ENCODE measurements at regions not wholly inside any gene's neighbourhood (a gene's known extent, or its start where the extent isn't known, plus 50 kb on each side); places are given as distances from the start of the nearest gene placed in this dataset.

- TF ChIP-seq CTCF (IDR thresholded peaks at IDR 0.05) (no peak), POLR2AphosphoS5 (IDR thresholded peaks at IDR 0.05) (no peak), POLR2A (IDR thresholded peaks at IDR 0.05) (no peak), EP300 (IDR thresholded peaks at IDR 0.05; ENCODE audit: low read depth) (no peak)
Measured at GRCh38 chr20:52441710-52442109, 250.1 kb upstream of the ZFP64 start.
